ENCODE measurements at regions not wholly inside any gene's neighbourhood (a gene's known extent, or its start where the extent isn't known, plus 50 kb on each side); places are given as distances from the start of the nearest gene placed in this dataset.

DNA sequence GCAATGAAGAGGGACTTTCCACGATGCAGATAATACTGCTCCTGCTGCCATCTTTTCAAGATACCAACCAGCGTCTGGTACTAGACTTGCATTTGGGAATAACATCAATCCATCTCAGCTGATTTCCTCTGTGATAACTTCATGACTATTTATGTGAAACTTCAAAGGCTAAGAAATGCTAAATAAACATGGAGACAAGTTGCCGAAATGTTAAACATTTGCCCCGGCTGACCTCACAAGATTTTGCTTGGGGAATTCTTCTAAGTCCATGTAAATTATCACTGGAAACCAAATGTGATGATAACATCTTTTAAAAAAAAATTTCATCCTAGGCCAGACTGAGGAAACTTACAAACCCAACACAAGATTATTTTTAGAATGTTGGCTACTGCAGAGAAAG is 185.8 kb upstream of the PRICKLE2 start:
- TF ChIP-seq, protein P1, sequence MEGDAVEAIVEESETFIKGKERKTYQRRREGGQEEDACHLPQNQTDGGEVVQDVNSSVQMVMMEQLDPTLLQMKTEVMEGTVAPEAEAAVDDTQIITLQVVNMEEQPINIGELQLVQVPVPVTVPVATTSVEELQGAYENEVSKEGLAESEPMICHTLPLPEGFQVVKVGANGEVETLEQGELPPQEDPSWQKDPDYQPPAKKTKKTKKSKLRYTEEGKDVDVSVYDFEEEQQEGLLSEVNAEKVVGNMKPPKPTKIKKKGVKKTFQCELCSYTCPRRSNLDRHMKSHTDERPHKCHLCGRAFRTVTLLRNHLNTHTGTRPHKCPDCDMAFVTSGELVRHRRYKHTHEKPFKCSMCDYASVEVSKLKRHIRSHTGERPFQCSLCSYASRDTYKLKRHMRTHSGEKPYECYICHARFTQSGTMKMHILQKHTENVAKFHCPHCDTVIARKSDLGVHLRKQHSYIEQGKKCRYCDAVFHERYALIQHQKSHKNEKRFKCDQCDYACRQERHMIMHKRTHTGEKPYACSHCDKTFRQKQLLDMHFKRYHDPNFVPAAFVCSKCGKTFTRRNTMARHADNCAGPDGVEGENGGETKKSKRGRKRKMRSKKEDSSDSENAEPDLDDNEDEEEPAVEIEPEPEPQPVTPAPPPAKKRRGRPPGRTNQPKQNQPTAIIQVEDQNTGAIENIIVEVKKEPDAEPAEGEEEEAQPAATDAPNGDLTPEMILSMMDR (conservative IDR thresholded peaks at IDR 0.05; ENCODE audit: low read length), result no peak
- TF ChIP-seq EZH2phosphoT487 (IDR thresholded peaks at IDR 0.05; ENCODE audit: borderline replicate concordance, low read depth, low read length), result no peak
